ENCODE measurements at regions not wholly inside any gene's neighbourhood (a gene's known extent, or its start where the extent isn't known, plus 50 kb on each side); places are given as distances from the start of the nearest gene placed in this dataset.

DNA sequence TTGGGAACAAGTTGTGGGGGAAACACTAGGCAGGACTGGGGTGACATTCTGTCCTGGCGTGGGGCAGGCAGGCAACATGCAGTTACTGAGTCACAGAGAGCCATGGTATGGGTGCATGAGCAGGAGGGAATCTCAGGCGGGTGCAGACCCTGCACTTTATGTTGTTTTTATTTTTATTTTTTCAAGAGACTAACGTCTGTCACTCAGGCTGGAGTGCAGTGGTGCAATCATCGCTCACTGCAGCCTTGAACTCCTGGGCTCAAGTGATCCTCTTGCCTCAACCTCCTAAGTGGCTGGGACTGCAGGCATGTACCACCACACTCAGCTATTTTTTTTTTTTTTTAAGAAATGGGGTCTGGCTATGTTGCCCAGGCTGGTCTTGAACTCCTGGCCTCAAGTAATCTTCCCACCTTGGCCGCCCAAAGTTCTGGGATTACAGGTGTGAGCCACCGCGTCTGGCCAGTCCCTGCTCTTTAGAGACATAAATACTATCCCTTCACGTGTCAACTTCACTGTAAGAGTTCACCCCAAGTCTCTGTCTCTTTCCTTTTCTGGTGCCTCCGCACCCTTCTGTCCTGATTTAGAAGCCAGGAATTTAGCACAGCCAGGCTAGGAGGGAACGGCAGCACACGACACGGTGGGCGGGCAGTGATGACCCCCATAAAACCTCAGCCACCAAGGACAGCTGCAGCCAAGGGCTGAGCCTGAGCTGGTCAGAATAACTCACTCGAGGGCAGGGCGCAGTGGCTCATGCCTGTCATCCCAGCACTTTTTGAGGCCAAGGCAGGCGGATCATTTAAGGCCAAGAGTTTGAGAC, 72.8 kb upstream of the IQSEC1 start:
- H3K9ac ChIP-seq (ENCODE audit: low read length): no peak overlapping the region
- H3K9me2 ChIP-seq (replicated peaks; ENCODE audit: insufficient read depth, low read length): no peaks in the 10 kb centered on the region
- no peaks in the 10 kb centered on the region for H3K27me3 ChIP-seq (ENCODE audit: low read length)
- H2AFZ ChIP-seq (ENCODE audit: low read length): no peak overlapping the region
- H3K9me3 ChIP-seq (ENCODE audit: low read length): no peaks in the 10 kb centered on the region
- H3K36me3 ChIP-seq (ENCODE audit: insufficient read depth, low read length): no peaks in the 10 kb centered on the region
- H3K79me2 ChIP-seq (ENCODE audit: low read length): no peaks in the 10 kb centered on the region
- no peaks in the 10 kb centered on the region for H3K4me1 ChIP-seq (ENCODE audit: low read length)
- H4K20me1 ChIP-seq (ENCODE audit: insufficient read depth, low read depth, low read length): peaks cover 50% of the 10 kb centered on the region; the same call in 1 of the 2 replicates
- H3K4me3 ChIP-seq (ENCODE audit: low read length): no peak overlapping the region
- H3K27ac ChIP-seq (ENCODE audit: low read length): no peak overlapping the region
- no peak overlapping the region for H3K4me2 ChIP-seq (ENCODE audit: low read depth, low read length, poor library complexity, severe bottlenecking)
- DNase-seq: no peak

DNA sequence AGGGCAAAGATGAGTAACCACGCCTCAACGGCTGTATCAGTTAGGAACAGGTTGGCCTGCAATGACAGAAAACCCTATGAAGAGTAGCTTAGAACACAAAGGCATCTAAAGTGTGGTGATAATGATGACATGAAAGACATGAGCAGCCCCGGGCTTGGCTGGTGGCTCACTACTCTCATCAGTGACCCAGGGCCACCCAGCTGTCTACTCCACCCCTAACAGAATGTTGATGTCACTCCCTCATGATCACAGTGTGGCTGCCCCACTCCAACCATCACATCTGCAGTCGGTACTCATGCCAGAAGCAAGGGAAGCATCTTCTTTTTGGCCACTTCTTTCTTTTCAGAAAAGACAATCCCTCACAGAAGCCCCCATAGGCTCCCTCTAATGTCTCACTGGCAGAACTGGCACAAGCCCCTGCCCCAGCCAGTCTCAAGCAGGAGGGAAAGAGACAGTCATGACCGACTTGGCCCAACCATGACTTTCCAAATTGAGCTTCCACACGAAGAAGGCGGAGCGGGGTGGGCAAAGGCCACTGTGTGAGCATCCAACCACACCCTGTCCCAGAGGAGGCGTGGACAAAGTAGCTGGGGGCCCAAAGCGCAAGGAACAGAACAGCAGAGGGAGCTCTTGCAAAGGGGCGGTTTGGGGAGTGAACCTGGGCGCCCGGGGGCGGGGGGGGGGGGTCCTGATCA, 72.0 kb upstream of the IQSEC1 start:
- no peaks in the 10 kb centered on the region for H3K27me3 ChIP-seq (ENCODE audit: low read length)
- H3K9ac ChIP-seq (ENCODE audit: low read length): no peak overlapping the region
- H3K36me3 ChIP-seq (ENCODE audit: insufficient read depth, low read length): no peaks in the 10 kb centered on the region
- H3K27ac ChIP-seq (ENCODE audit: low read length): no peak overlapping the region
- H3K4me1 ChIP-seq (ENCODE audit: low read length): no peaks in the 10 kb centered on the region
- peak; percentile 64 for DNase-seq
- H3K4me2 ChIP-seq (ENCODE audit: low read depth, low read length, poor library complexity, severe bottlenecking): no peak overlapping the region
- H4K20me1 ChIP-seq (ENCODE audit: insufficient read depth, low read depth, low read length): peaks cover 53% of the 10 kb centered on the region; the same call in 1 of the 2 replicates
- H3K79me2 ChIP-seq (ENCODE audit: low read length): no peaks in the 10 kb centered on the region
- no peaks in the 10 kb centered on the region for H3K9me2 ChIP-seq (replicated peaks; ENCODE audit: insufficient read depth, low read length)
- H3K9me3 ChIP-seq (ENCODE audit: low read length): no peaks in the 10 kb centered on the region
- no peak overlapping the region for H3K4me3 ChIP-seq (ENCODE audit: low read length)
- H2AFZ ChIP-seq (ENCODE audit: low read length): no peak overlapping the region

DNA sequence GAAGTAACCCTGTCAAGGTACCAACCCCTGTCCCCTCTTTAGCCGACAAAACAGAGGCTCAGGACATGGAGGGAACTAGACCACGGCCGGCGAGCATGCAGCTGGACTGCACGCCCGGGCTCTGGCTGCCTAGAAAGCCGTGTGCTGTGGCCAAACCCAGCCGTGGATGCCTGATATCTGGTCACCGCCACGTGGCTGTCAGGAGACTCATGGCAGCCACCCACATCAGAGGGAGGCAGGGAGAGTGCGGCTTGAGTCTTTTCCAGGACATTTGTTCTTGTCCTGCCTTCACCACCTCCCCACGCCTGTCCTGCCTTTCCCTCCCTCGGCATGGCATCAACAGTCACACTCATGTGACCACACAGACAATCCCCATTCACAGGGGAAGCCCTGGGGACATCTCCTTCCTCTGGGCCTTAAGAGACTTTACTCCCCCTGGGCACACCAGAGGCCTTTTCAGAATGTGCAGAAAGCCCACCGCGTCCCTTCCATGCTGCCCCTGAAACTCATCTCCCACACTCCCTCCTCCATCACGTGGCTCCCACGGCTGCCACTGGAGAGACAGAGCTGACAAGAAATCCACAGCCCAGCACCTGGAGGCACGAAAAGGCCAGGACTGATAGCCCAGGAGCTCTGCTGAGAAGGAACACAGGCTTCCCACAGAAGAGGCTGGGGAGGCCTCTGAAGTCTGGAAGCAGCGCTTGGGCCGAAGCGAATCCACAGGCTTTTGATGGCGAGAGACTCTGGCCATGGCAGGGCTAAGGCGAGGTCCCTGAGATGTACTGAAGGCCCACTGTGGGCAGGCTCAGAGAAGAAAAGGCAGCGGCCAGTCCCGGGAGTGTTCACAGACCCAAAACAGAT, 71.2 kb upstream of the IQSEC1 start:
- Histone ChIP-seq H3K9me3 (ENCODE audit: low read length) (no peaks in the 10 kb centered on the region), H4K20me1 (ENCODE audit: insufficient read depth, low read depth, low read length) (peaks cover 62% of the 10 kb centered on the region), H3K4me3 (ENCODE audit: low read length) (no peak overlapping the region), H3K36me3 (ENCODE audit: insufficient read depth, low read length) (no peaks in the 10 kb centered on the region), H3K9ac (ENCODE audit: low read length) (no peak overlapping the region), H2AFZ (ENCODE audit: low read length) (no peak overlapping the region), H3K4me1 (ENCODE audit: low read length) (no peaks in the 10 kb centered on the region), H3K4me2 (ENCODE audit: low read depth, low read length, poor library complexity, severe bottlenecking) (no peak overlapping the region), H3K27ac (ENCODE audit: low read length) (no peak overlapping the region), H3K27me3 (ENCODE audit: low read length) (no peaks in the 10 kb centered on the region), H3K9me2 (replicated peaks; ENCODE audit: insufficient read depth, low read length) (no peaks in the 10 kb centered on the region), H3K79me2 (ENCODE audit: low read length) (no peaks in the 10 kb centered on the region)
- DNase-seq: no peak

DNA sequence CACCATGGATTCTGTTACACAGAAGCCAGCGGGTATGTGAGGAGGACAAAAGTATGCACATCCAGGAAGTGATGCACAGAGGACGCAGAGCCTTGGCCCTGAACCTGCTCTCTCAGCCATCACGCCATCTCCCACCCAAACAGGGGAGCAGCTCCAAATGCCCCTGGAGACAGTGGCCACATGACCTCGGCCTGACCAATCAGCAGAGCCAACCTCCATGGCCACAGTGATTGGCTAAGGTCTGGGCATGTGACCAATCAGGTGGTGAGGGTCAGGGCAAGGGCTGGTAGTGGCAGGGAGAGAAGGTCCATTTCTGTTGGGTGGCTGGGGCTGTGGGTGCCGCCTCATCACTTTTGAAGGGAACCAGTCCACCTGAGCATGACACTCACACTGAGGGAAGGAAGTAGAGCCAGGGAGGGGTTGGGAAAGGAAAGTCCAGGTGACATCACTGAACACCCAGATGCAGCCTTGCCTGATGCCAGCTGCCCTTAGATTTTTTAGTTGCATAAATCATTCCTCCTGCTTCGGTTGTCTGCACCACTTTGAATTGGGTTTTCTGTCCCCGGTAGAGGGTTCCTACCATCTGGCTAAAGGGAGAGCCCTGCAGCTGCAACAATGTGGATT, 70.3 kb upstream of the IQSEC1 start:
- Histone ChIP-seq H3K27me3 (ENCODE audit: low read length) (no peaks in the 10 kb centered on the region), H3K4me2 (ENCODE audit: low read depth, low read length, poor library complexity, severe bottlenecking) (no peak overlapping the region), H3K27ac (ENCODE audit: low read length) (no peak overlapping the region), H3K36me3 (ENCODE audit: insufficient read depth, low read length) (no peaks in the 10 kb centered on the region), H3K4me3 (ENCODE audit: low read length) (no peak overlapping the region), H4K20me1 (ENCODE audit: insufficient read depth, low read depth, low read length) (peaks cover 69% of the 10 kb centered on the region), H2AFZ (ENCODE audit: low read length) (no peak overlapping the region), H3K9ac (ENCODE audit: low read length) (no peak overlapping the region), H3K79me2 (ENCODE audit: low read length) (no peaks in the 10 kb centered on the region), H3K9me3 (ENCODE audit: low read length) (no peaks in the 10 kb centered on the region), H3K4me1 (ENCODE audit: low read length) (no peaks in the 10 kb centered on the region), H3K9me2 (replicated peaks; ENCODE audit: insufficient read depth, low read length) (no peaks in the 10 kb centered on the region)
- DNase-seq: no peak

DNA sequence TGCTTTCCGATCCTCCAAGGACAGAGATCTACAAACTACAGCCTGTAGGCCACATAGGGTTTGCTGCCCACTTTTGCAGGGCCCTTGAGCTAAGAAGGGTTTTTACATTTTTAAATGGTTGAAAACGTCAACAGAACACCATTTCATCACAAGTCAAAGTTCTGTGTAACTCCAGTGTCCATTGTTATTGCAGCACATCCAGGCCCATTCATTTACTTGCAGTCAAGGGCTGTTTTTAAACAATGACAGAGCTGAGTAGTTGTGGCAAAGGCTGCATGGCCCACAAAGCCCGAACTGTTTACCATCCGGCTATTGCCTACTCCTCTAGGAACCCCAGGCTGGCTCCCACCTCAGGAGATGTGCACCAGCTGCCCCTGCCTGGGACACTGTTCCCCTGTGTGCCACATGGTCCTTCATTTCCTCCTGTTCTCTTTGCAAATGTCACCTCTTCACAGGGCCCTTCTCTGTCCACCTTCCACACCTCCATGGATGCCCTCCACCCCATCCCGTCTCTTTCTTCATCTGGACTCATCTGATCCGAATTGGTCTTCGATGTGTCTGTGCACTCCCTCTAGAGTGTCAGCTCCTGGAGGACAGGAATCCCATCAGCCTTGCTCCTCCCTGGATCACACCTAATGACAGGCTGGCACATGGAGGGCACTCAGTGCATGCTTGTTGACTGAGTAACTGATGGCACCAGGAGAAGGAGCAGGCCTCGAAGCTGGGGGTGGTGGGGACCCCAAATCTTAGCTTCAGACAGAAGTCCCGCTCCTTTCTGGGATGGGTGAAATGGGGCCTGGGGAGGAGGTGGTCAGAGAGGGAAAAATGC, 69.5 kb upstream of the IQSEC1 start:
- Histone ChIP-seq H3K4me2 (ENCODE audit: low read depth, low read length, poor library complexity, severe bottlenecking) (no peak overlapping the region), H3K27ac (ENCODE audit: low read length) (no peak overlapping the region), H4K20me1 (ENCODE audit: insufficient read depth, low read depth, low read length) (peaks cover 76% of the 10 kb centered on the region), H3K36me3 (ENCODE audit: insufficient read depth, low read length) (no peaks in the 10 kb centered on the region), H3K27me3 (ENCODE audit: low read length) (no peaks in the 10 kb centered on the region), H2AFZ (ENCODE audit: low read length) (no peak overlapping the region), H3K9ac (ENCODE audit: low read length) (no peak overlapping the region), H3K9me2 (replicated peaks; ENCODE audit: insufficient read depth, low read length) (no peaks in the 10 kb centered on the region), H3K9me3 (ENCODE audit: low read length) (no peaks in the 10 kb centered on the region), H3K79me2 (ENCODE audit: low read length) (no peaks in the 10 kb centered on the region), H3K4me1 (ENCODE audit: low read length) (no peaks in the 10 kb centered on the region), H3K4me3 (ENCODE audit: low read length) (no peak overlapping the region)
- DNase-seq: no peak

- H2AFZ ChIP-seq (ENCODE audit: low read length): no peak overlapping the region
- no peaks in the 10 kb centered on the region for H3K36me3 ChIP-seq (ENCODE audit: insufficient read depth, low read length)
- no peak overlapping the region for H3K27ac ChIP-seq (ENCODE audit: low read length)
- H3K9ac ChIP-seq (ENCODE audit: low read length): no peak overlapping the region
- H3K4me3 ChIP-seq (ENCODE audit: low read length): no peak overlapping the region
- no peak overlapping the region for H3K4me2 ChIP-seq (ENCODE audit: low read depth, low read length, poor library complexity, severe bottlenecking)
- no peaks in the 10 kb centered on the region for H3K9me2 ChIP-seq (replicated peaks; ENCODE audit: insufficient read depth, low read length)
- no peaks in the 10 kb centered on the region for H3K4me1 ChIP-seq (ENCODE audit: low read length)
- peak; percentile 72 for DNase-seq
- no peaks in the 10 kb centered on the region for H3K9me3 ChIP-seq (ENCODE audit: low read length)
- peaks cover 76% of the 10 kb centered on the region for H4K20me1 ChIP-seq (ENCODE audit: insufficient read depth, low read depth, low read length)
- no peaks in the 10 kb centered on the region for H3K27me3 ChIP-seq (ENCODE audit: low read length)
- no peaks in the 10 kb centered on the region for H3K79me2 ChIP-seq (ENCODE audit: low read length)
These were observed 68.8 kb upstream of the IQSEC1 start for GRCh38 chr3:13141991-13142412.

DNA sequence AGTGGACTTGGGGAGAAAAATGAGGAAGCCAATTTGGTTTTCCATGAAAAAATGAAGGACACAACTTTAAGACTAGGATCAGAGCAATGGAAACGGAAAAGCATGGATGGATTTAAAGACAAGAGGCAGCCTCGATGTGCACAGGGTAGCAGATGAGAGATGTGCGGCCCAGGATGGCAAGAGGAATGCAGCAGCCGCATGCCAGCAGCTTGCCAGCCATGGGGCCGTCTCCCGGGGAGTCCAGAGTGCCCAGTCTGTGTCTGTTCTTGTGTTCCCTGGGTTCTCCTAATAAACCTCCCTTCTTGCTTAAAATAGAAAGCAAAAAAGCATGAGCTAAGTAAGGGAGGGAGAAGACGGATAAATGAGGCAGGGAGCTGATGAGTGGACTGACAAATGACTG, 68.0 kb upstream of the IQSEC1 start:
- Histone ChIP-seq H3K4me1 (ENCODE audit: low read length) (no peaks in the 10 kb centered on the region), H3K4me2 (ENCODE audit: low read depth, low read length, poor library complexity, severe bottlenecking) (no peak overlapping the region), H2AFZ (ENCODE audit: low read length) (no peak overlapping the region), H3K27ac (ENCODE audit: low read length) (no peak overlapping the region), H3K9me2 (replicated peaks; ENCODE audit: insufficient read depth, low read length) (no peaks in the 10 kb centered on the region), H3K27me3 (ENCODE audit: low read length) (no peaks in the 10 kb centered on the region), H3K79me2 (ENCODE audit: low read length) (no peaks in the 10 kb centered on the region), H3K4me3 (ENCODE audit: low read length) (no peak overlapping the region), H4K20me1 (ENCODE audit: insufficient read depth, low read depth, low read length) (peaks cover 77% of the 10 kb centered on the region), H3K9ac (ENCODE audit: low read length) (no peak overlapping the region), H3K36me3 (ENCODE audit: insufficient read depth, low read length) (no peaks in the 10 kb centered on the region), H3K9me3 (ENCODE audit: low read length) (no peaks in the 10 kb centered on the region)
- DNase-seq: no peak

Measured in Karpas-422 (cell line).